ENCODE measurements at regions not wholly inside any gene's neighbourhood (a gene's known extent, or its start where the extent isn't known, plus 50 kb on each side); places are given as distances from the start of the nearest gene placed in this dataset.

GRCh38 chr5:121711416-121711815 is 140.3 kb upstream of the FTMT start:
- no peak for TF ChIP-seq NR3C1 (IDR thresholded peaks at IDR 0.05)
- TF ChIP-seq MAX (IDR thresholded peaks at IDR 0.05), result no peak
- TF ChIP-seq KDM5A (IDR thresholded peaks at IDR 0.05), result no peak
- no peak for TF ChIP-seq POLR2A (IDR thresholded peaks at IDR 0.05; ENCODE audit: low read length)
- TF ChIP-seq MAZ (IDR thresholded peaks at IDR 0.05; ENCODE audit: borderline replicate concordance, low read depth, low read length), result no peak
- TF ChIP-seq, protein P1, sequence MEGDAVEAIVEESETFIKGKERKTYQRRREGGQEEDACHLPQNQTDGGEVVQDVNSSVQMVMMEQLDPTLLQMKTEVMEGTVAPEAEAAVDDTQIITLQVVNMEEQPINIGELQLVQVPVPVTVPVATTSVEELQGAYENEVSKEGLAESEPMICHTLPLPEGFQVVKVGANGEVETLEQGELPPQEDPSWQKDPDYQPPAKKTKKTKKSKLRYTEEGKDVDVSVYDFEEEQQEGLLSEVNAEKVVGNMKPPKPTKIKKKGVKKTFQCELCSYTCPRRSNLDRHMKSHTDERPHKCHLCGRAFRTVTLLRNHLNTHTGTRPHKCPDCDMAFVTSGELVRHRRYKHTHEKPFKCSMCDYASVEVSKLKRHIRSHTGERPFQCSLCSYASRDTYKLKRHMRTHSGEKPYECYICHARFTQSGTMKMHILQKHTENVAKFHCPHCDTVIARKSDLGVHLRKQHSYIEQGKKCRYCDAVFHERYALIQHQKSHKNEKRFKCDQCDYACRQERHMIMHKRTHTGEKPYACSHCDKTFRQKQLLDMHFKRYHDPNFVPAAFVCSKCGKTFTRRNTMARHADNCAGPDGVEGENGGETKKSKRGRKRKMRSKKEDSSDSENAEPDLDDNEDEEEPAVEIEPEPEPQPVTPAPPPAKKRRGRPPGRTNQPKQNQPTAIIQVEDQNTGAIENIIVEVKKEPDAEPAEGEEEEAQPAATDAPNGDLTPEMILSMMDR (IDR thresholded peaks at IDR 0.05), result no peak
- no peak for TF ChIP-seq TFCP2L1 (CRISPR knock-in tag; IDR thresholded peaks at IDR 0.05)
